Activated T-cell treated with anti-CD3 and anti-CD28 coated beads for 1 hour (primary cell): ENCODE measurements at regions not wholly inside any gene's neighbourhood (a gene's known extent, or its start where the extent isn't known, plus 50 kb on each side); places are given as distances from the start of the nearest gene placed in this dataset.

Experiments
- DNase-seq: peaks from one replicate; pipeline ENCODE4 v3.0.0-alpha.2; 2020; ENCODE audit warnings: low read depth

- DNase-seq, result no peak
These were observed 113.4 kb upstream of the DYRK2 start for GRCh38 chr12:67535176-67535575.

GRCh38 chr12:67535971-67536370 lies 112.6 kb upstream of the DYRK2 start:
- no peak for DNase-seq

GRCh38 chr12:67539329-67539728 lies 109.2 kb upstream of the DYRK2 start:
- DNase-seq, result no peak

GRCh38 chr12:67539946-67540345 lies 108.6 kb upstream of the DYRK2 start:
- DNase-seq, result no peak

- DNase-seq, result no peak
These were observed 107.5 kb upstream of the DYRK2 start for GRCh38 chr12:67540920-67541624.

GRCh38 chr12:67541625-67541991 lies 106.9 kb upstream of the DYRK2 start:
- no peak for DNase-seq

GRCh38 chr12:67543021-67543770 lies 105.3 kb upstream of the DYRK2 start:
- no peak for DNase-seq

GRCh38 chr12:67545298-67545697 lies 103.2 kb upstream of the DYRK2 start:
- DNase-seq, result no peak

GRCh38 chr12:67546746-67547145 lies 101.8 kb upstream of the DYRK2 start:
- no peak for DNase-seq

GRCh38 chr12:67555075-67555717 lies 93.3 kb upstream of the DYRK2 start:
- peak; percentile 13 for DNase-seq

- DNase-seq, result no peak
These were observed 89.8 kb upstream of the DYRK2 start for GRCh38 chr12:67558775-67559174.

GRCh38 chr12:67559751-67560150 lies 88.8 kb upstream of the DYRK2 start:
- no peak for DNase-seq

GRCh38 chr12:67562513-67563287 lies 85.8 kb upstream of the DYRK2 start:
- DNase-seq, result no peak

GRCh38 chr12:67568055-67568454 lies 80.5 kb upstream of the DYRK2 start:
- DNase-seq, result no peak

GRCh38 chr12:67572492-67572891 lies 76.1 kb upstream of the DYRK2 start:
- DNase-seq, result no peak

- DNase-seq, result no peak
These were observed 75.0 kb upstream of the DYRK2 start for GRCh38 chr12:67573566-67573965.

GRCh38 chr12:67578976-67579661 lies 69.4 kb upstream of the DYRK2 start:
- DNase-seq, result no peak

- no peak for DNase-seq
These were observed 68.9 kb upstream of the DYRK2 start for GRCh38 chr12:67579662-67580003.

GRCh38 chr12:67582238-67582834 lies 66.2 kb upstream of the DYRK2 start:
- DNase-seq, result no peak

- DNase-seq, result no peak
These were observed 65.7 kb upstream of the DYRK2 start for GRCh38 chr12:67582844-67583243.

GRCh38 chr12:67586951-67587350 lies 61.6 kb upstream of the DYRK2 start:
- DNase-seq, result no peak

GRCh38 chr12:67589078-67589477 lies 59.5 kb upstream of the DYRK2 start:
- no peak for DNase-seq
